Left cardiac atrium (tissue), 4 donors: ENCODE measurements at regions not wholly inside any gene's neighbourhood (a gene's known extent, or its start where the extent isn't known, plus 50 kb on each side); places are given as distances from the start of the nearest gene placed in this dataset.

Source experiments
- ATAC-seq, 2 donors: fragments of 200-7000 bp; cut with Tn5 transposase; one replicate each; pipeline ENCODE4 v1.9.1; 2020; ENCODE audit warnings: mild to moderate bottlenecking in 2 of 2, moderate library complexity in 2 of 2
- DNase-seq: peaks from one replicate; pipeline ENCODE4 v3.0.0-alpha.2; 2020
- intact Hi-C, 2 donors: fragments of 100-400 bp; cut with DNase I; formaldehyde crosslinking; loops; one replicate each; pipeline versions ENCODE4 v1.14.1 to v1.15.1; 2022 to 2023
- donor health status: DM: no; HTN: yes; CAD: no.
- donor health status: DM: no; HTN: yes; CAD: no; lungs with severe emphysema.
- donor health status: DM: yes; HTN: yes; CAD: no.
- donor health status: Dilated cardiomyopathy.

DNA sequence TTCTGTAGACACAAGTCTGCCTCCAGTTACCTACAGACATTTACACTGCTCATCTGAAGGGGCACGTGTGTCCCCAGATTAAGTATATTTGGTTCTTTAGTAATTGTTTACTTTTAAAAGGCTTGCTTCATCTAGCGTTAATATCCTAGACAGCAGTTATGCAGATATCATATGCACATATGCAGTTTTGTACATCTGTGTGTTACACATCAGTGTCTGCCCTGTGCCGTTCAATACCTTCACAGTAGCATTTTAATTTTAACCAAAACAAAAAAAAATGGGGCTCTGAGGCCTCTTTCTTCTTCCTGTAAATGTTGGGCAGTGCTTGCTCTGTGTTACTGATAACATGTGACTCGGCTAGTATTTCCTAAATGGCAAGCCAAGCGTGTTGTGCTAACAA lies 331.4 kb upstream of the MGMT start:
- intact Hi-C loops, result no loop called here
- ATAC-seq (no peak), DNase-seq (no peak)

DNA sequence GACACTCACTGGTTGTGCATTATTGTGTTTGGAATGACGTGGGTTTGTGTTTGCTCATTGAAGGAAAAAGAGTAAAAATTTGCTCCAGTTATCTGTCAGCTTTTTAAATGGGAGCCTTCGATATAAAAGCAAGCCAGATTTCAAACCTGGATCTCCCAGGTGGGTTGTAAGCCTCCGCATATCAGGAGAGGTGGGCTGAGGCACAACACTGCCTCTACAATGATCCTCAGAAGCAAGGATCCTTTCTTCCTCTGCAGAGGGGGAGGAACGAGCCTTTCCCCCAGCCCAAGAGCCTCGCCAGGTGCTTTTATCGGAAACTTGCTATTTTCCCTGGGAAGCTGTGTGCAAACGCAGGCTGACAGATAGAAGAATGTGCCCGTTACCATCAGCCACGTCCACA lies 331.0 kb upstream of the MGMT start:
- DNase-seq (no peak), ATAC-seq (no peak)
- intact Hi-C loops, result no loop called here

GRCh38 chr10:129136951-129137350 lies 330.1 kb upstream of the MGMT start:
- ATAC-seq (no peak), DNase-seq (no peak)
- intact Hi-C loops, result no loop called here

- no peak for DNase-seq
- peak in 1 of 2 donors; percentile 50 for ATAC-seq
- intact Hi-C loops, result no loop called here
Observed at GRCh38 chr10:129140921-129141885, 325.8 kb upstream of the MGMT start.

DNA sequence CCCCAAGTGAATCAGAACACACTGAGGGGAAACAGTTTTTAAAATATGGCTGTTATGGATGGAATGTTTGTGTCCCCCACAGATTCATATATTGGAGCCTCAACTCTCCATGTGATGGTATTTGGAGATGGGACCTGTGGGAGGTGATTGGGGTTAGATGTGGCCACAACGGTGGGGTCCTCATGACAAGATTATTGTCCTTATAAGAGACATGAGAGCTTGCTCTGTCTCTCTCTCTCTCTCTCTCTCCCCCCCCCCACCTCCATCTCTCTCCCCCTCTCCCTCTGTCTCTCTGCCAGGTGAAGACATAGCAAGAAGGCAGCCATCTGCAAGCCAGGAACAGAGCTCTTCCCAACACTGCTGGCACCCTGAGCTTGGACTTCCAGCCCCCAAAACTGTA lies 315.8 kb upstream of the MGMT start:
- intact Hi-C loops, result no loop called here
- no peak for ATAC-seq
- DNase-seq, result no peak

GRCh38 chr10:129156406-129156805 lies 310.6 kb upstream of the MGMT start:
- no peak for DNase-seq
- no peak for ATAC-seq

GRCh38 chr10:129157185-129157584 lies 309.9 kb upstream of the MGMT start:
- DNase-seq, result no peak
- intact Hi-C loops, result no loop called here
- ATAC-seq, result no peak

More at GRCh38 chr10:129156406-129156805, 310.6 kb upstream of the MGMT start:
- intact Hi-C loops, result no loop called here

DNA sequence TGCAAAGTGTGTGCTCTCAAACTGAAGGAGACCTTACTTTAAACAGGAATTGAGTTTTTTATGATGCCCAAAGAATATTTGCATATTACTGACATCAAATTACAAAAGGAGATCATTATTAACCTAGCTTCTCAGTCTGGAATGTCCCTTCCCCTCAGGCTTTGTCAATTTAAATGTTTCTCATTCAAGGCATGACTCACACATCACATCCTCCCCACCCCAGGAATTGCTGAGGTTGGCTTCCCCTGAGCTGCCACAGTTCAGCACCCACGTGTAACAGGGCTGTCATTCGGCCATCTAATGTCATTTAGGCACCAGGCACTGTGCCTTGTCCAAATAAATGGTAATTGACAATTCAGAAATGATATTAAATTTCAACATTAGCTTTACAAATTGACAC lies 305.9 kb upstream of the MGMT start:
- ATAC-seq, result no peak

GRCh38 chr10:129163531-129163930 lies 303.5 kb upstream of the MGMT start:
- DNase-seq, result no peak
- ATAC-seq, result no peak
- intact Hi-C loops, result no loop called here

More for the DNA sequence above, 305.9 kb upstream of the MGMT start:
- intact Hi-C loops, result no loop called here
- DNase-seq, result no peak

GRCh38 chr10:129165076-129165720 lies 301.8 kb upstream of the MGMT start:
- no peak for DNase-seq
- no peak for ATAC-seq

DNA sequence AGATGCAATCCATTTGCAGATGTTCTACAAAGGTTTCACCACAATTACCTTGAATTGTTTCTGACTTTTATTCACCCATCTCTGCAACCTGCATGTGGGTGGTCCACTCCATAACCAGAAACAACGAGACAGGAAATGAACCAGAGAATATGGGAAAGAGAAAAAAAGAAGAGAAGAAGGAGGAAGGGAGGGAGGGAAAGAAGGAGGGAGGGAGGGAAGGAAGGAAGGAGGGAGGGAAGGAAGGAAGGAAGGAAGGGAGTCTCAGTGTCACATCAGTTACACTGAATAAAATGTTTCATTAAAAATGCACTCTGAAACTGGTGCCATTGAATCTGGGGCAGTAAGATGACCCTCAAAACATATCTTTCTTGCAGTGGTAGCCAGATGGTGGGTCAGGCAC lies 301.3 kb upstream of the MGMT start:
- intact Hi-C loops, result no loop called here
- ATAC-seq (no peak), DNase-seq (no peak)

More at GRCh38 chr10:129165076-129165720, 301.8 kb upstream of the MGMT start:
- intact Hi-C loops, result no loop called here

GRCh38 chr10:129168660-129169059 lies 298.4 kb upstream of the MGMT start:
- DNase-seq (no peak), ATAC-seq (no peak)
- intact Hi-C loops, result no loop called here

- ATAC-seq, result no peak
- no peak for DNase-seq
- intact Hi-C loops, result no loop called here
Observed at GRCh38 chr10:129169115-129169514, 297.9 kb upstream of the MGMT start.

DNA sequence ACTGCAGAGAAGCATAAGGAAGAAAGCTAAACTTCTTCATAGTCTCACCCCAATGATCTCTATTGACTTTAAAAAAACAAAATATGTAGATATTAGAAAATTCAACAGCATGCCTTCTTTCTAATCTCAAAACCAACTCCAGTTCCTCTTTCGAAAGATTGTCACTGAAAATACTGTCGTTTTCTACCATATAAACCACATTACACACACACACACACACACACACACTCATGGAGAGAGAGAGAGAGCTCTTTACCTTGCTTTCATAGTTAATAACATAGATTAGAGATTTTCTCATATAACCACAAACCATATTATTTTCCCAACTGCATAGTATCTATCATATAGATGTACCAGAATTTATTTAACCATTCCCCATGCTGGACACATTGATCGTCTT lies 296.2 kb upstream of the MGMT start:
- DNase-seq, result no peak
- intact Hi-C loops, result no loop called here
- ATAC-seq, result no peak

GRCh38 chr10:129171812-129172211 lies 295.2 kb upstream of the MGMT start:
- ATAC-seq, result no peak

DNA sequence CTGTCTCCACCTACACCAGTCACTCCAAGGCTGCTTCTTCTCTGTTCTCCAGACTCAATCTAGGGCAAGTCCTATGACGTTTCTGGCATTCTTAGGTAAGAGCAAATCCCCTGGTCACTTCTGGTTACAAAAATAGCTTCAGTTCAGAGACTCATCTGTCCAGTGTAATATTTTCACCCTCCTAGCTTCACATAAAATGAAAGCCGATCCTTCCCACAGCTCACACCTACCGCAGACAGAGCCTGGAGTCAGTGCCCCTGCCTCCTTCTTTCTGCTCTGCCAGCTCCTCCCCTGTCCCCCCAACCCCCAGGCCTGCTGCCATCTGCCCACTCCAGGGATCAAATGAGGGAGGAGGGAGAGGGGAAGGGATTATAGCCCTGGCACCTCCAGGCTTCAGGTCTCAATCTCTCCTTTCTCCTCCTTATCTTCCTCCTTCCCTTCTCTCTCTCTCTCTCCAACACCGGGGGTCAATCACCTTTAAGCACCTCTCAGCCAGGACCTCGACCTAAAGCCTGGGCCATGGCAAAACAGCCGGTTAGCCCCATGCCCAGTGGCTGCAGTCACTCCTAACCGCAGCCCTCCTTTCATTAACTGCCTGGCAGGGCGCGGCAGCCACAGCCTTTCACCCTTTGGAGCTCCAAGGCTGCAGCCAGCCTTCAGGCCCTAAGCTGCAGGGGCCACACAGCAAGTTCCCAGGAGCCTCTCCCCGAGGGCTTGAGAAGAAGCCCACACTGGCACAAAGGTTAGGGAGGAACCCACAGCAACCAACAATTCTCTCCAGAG lies 292.6 kb upstream of the MGMT start:
- DNase-seq (no peak), ATAC-seq (no peak)
- intact Hi-C loops, result no loop called here

More at GRCh38 chr10:129171812-129172211, 295.2 kb upstream of the MGMT start:
- DNase-seq, result no peak
- intact Hi-C loops, result no loop called here

GRCh38 chr10:129179245-129179971 lies 287.6 kb upstream of the MGMT start:
- no peak for DNase-seq
- intact Hi-C loops, result no loop called here
- ATAC-seq, result no peak

GRCh38 chr10:129179972-129180678 lies 286.9 kb upstream of the MGMT start:
- intact Hi-C loops, result no loop called here
- ATAC-seq (no peak), DNase-seq (no peak)

DNA sequence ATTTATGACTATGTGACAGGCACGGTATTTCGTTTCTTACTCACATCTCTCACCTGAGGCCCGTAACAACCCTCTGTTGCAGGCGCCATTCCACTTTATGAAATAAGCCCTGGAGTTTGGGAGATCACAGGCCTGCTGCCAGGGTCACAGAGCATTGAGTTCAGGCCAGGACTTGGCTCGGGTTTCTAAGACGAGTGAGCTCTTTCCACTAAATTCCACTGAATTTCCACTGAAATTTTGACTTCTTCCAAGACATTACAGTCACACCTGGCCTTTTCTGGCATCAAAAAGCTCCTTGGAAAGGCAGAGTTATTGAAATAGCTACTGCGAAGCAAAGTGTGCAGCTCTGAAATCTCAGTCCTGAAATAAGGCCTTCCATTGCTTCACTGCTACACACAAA lies 282.8 kb upstream of the MGMT start:
- ATAC-seq, result no peak
- no peak for DNase-seq
- intact Hi-C loops, result no loop called here
